Ishikawa (cell line): ENCODE measurements at regions not wholly inside any gene's neighbourhood (a gene's known extent, or its start where the extent isn't known, plus 50 kb on each side); places are given as distances from the start of the nearest gene placed in this dataset.

Source experiments
- CEBPB ChIP-seq: IDR thresholded peaks from 2 replicates; pipeline ENCODE4 v1.6.1; 2012
- CREB1 ChIP-seq: IDR thresholded peaks from 2 replicates; pipeline ENCODE4 v1.6.1; 2012; ENCODE audit warnings: low read depth
- EGR1 ChIP-seq: IDR thresholded peaks from 2 replicates; pipeline ENCODE4 v1.6.1; 2012
- EP300 ChIP-seq: IDR thresholded peaks from 2 replicates; pipeline ENCODE4 v1.6.1; 2012; ENCODE audit warnings: borderline replicate concordance
- FOXM1 ChIP-seq: IDR thresholded peaks from 2 replicates; pipeline ENCODE4 v1.6.1; 2012; ENCODE audit warnings: low read depth, borderline replicate concordance
- MAX ChIP-seq: IDR thresholded peaks from 2 replicates; pipeline ENCODE4 v1.6.1; 2012
- NFIC ChIP-seq: IDR thresholded peaks from 2 replicates; pipeline ENCODE4 v1.6.1; 2012
- RAD21 ChIP-seq: IDR thresholded peaks from 2 replicates; pipeline ENCODE4 v1.6.1; 2012; ENCODE audit warnings: low read depth
- REST ChIP-seq: IDR thresholded peaks from 2 replicates; pipeline ENCODE4 v1.6.1; 2012; ENCODE audit warnings: low read depth, mild to moderate bottlenecking
- TAF1 ChIP-seq: IDR thresholded peaks from 2 replicates; pipeline ENCODE4 v1.6.1; 2012; ENCODE audit warnings: low read depth, mild to moderate bottlenecking
- TCF12 ChIP-seq: IDR thresholded peaks from 2 replicates; pipeline ENCODE4 v1.6.1; 2012; ENCODE audit warnings: low read depth
- TEAD4 ChIP-seq: IDR thresholded peaks from 2 replicates; pipeline ENCODE4 v1.6.1; 2012
- USF1 ChIP-seq: IDR thresholded peaks from 2 replicates; pipeline ENCODE4 v1.6.1; 2012
- YY1 ChIP-seq: IDR thresholded peaks from 2 replicates; pipeline ENCODE4 v1.6.1; 2012; ENCODE audit warnings: low read depth
- ZBTB7A ChIP-seq: IDR thresholded peaks from 2 replicates; pipeline ENCODE4 v1.6.1; 2012; ENCODE audit warnings: low read depth

- TF ChIP-seq REST = no peak
- TF ChIP-seq CEBPB = 0 out of 2 replicates have a peak, but pooled peaks have one; percentile 9
- no peak for TF ChIP-seq EP300
Observed at GRCh38 chr7:73968487-73968886, 59.5 kb upstream of the ELN start.

- no peak for TF ChIP-seq MAX
- TF ChIP-seq NFIC = no peak
- TF ChIP-seq YY1 = no peak
- TF ChIP-seq FOXM1 = no peak
- no peak for TF ChIP-seq ZBTB7A
Observed at GRCh38 chr7:73969991-73970390, 58.0 kb upstream of the ELN start.

- TF ChIP-seq FOXM1 = no peak
- no peak for TF ChIP-seq NFIC
- no peak for TF ChIP-seq REST
- no peak for TF ChIP-seq TEAD4
- no peak for TF ChIP-seq RAD21
- no peak for TF ChIP-seq USF1
- TF ChIP-seq YY1 = no peak
- TF ChIP-seq CEBPB = no peak
- TF ChIP-seq EP300 = no peak
- TF ChIP-seq TCF12 = no peak
- TF ChIP-seq CREB1 = no peak
- no peak for TF ChIP-seq TAF1
- TF ChIP-seq ZBTB7A = no peak
- no peak for TF ChIP-seq MAX
- no peak for TF ChIP-seq EGR1
Observed at GRCh38 chr7:73970801-73971229, 57.2 kb upstream of the ELN start.

- no peak for TF ChIP-seq TEAD4
- TF ChIP-seq FOXM1 = no peak
- no peak for TF ChIP-seq RAD21
- no peak for TF ChIP-seq USF1
- no peak for TF ChIP-seq TCF12
- no peak for TF ChIP-seq TAF1
- TF ChIP-seq CEBPB = no peak
- TF ChIP-seq YY1 = no peak
- TF ChIP-seq ZBTB7A = no peak
- TF ChIP-seq NFIC = no peak
- no peak for TF ChIP-seq EGR1
- TF ChIP-seq CREB1 = no peak
- no peak for TF ChIP-seq EP300
- no peak for TF ChIP-seq REST
- no peak for TF ChIP-seq MAX
Observed at GRCh38 chr7:73971322-73971703, 56.7 kb upstream of the ELN start.
